Tibial nerve (tissue), 4 donors: ENCODE measurements at regions not wholly inside any gene's neighbourhood (a gene's known extent, or its start where the extent isn't known, plus 50 kb on each side); places are given as distances from the start of the nearest gene placed in this dataset.

Experiments
- CTCF ChIP-seq, 5 experiments: fragments of 200-600 bp in 3 of 5; fragments of 450-650 bp in 2 of 5; sonication (generic) in 3 of 5; IDR thresholded peaks; one replicate each; pipeline ENCODE4 v1.5.1; 2016 to 2019; ENCODE audit warnings: antibody characterized with exemption in 5 of 5, mild to moderate bottlenecking in 3 of 5, moderate library complexity in 2 of 5
- EP300 ChIP-seq, 2 donors: sonication (generic); formaldehyde crosslinking; IDR thresholded peaks; one replicate each; pipeline ENCODE4 v1.6.1; 2017; ENCODE audit warnings: antibody characterized with exemption in 2 of 2, mild to moderate bottlenecking in 1 of 2
- POLR2A ChIP-seq, 2 donors: fragments of 450-650 bp; IDR thresholded peaks; one replicate each; pipeline ENCODE4 v1.6.1; 2017; ENCODE audit warnings: antibody characterized with exemption in 2 of 2, mild to moderate bottlenecking in 2 of 2, moderate library complexity in 2 of 2

- no peak for TF ChIP-seq CTCF (IDR thresholded peaks at IDR 0.05)
- TF ChIP-seq EP300 (IDR thresholded peaks at IDR 0.05), result no peak
- no peak for TF ChIP-seq POLR2A (IDR thresholded peaks at IDR 0.05)
These were observed 76.0 kb upstream of the GIMD1 start for GRCh38 chr4:106444557-106444956.
